ENCODE measurements at regions not wholly inside any gene's neighbourhood (a gene's known extent, or its start where the extent isn't known, plus 50 kb on each side); places are given as distances from the start of the nearest gene placed in this dataset.

GRCh38 chr10:8235253-8236027, 181.0 kb downstream of the GATA3 start:
- DNase-seq, result no peak

GRCh38 chr10:8238986-8239385, 184.5 kb downstream of the GATA3 start:
- no peak for DNase-seq

- DNase-seq, result no peak
Observed at GRCh38 chr10:8240861-8241260, 186.4 kb downstream of the GATA3 start.

- DNase-seq, result no peak
Observed at GRCh38 chr10:8242295-8242872, 187.9 kb downstream of the GATA3 start.

GRCh38 chr10:8245131-8245813, 190.8 kb downstream of the GATA3 start:
- no peak for DNase-seq

GRCh38 chr10:8245814-8246142, 191.3 kb downstream of the GATA3 start:
- DNase-seq, result no peak

GRCh38 chr10:8246548-8246947, 192.1 kb downstream of the GATA3 start:
- no peak for DNase-seq

- no peak for DNase-seq
Observed at GRCh38 chr10:8247191-8247590, 192.7 kb downstream of the GATA3 start.

GRCh38 chr10:8248868-8249267, 194.4 kb downstream of the GATA3 start:
- DNase-seq, result no peak

GRCh38 chr10:8254350-8254749, 199.9 kb downstream of the GATA3 start:
- no peak for DNase-seq

- no peak for DNase-seq
Observed at GRCh38 chr10:8255301-8255700, 200.8 kb downstream of the GATA3 start.

- DNase-seq, result no peak
Observed at GRCh38 chr10:8260645-8261044, 206.2 kb downstream of the GATA3 start.

- no peak for DNase-seq
Observed at GRCh38 chr10:8262317-8262716, 207.8 kb downstream of the GATA3 start.

- no peak for DNase-seq
Observed at GRCh38 chr10:8269976-8270375, 215.5 kb downstream of the GATA3 start.

GRCh38 chr10:8272794-8273425, 218.4 kb downstream of the GATA3 start:
- no peak for DNase-seq

GRCh38 chr10:8273749-8274148, 219.3 kb downstream of the GATA3 start:
- DNase-seq, result no peak

- DNase-seq, result no peak
Observed at GRCh38 chr10:8275911-8276310, 221.4 kb downstream of the GATA3 start.

- no peak for DNase-seq
Observed at GRCh38 chr10:8278099-8278498, 223.6 kb downstream of the GATA3 start.

- no peak for DNase-seq
Observed at GRCh38 chr10:8279598-8279997, 225.1 kb downstream of the GATA3 start.

GRCh38 chr10:8280946-8281345, 226.5 kb downstream of the GATA3 start:
- no peak for DNase-seq

- DNase-seq, result no peak
Observed at GRCh38 chr10:8282340-8282739, 227.9 kb downstream of the GATA3 start.

- no peak for DNase-seq
Observed at GRCh38 chr10:8283166-8283905, 228.8 kb downstream of the GATA3 start.

GRCh38 chr10:8283986-8284385, 229.5 kb downstream of the GATA3 start:
- no peak for DNase-seq
